ENCODE measurements at regions not wholly inside any gene's neighbourhood (a gene's known extent, or its start where the extent isn't known, plus 50 kb on each side); places are given as distances from the start of the nearest gene placed in this dataset.
"Not testable (repeated sequence)": the region's sequence is repeated elsewhere in the genome, so short reads cannot be mapped to it uniquely, and the experiment has no call there.

GRCh38 chr20:57104651-57105204 is 161.7 kb downstream of the BMP7 start:
- DNase-seq (ENCODE audit: low spot score) = no peak

GRCh38 chr20:57106030-57106682 is 160.3 kb downstream of the BMP7 start:
- DNase-seq (ENCODE audit: low spot score) = no peak

GRCh38 chr20:57106692-57107091 is 159.7 kb downstream of the BMP7 start:
- DNase-seq (ENCODE audit: low spot score) = no peak

- DNase-seq (ENCODE audit: low spot score) = no peak
Observed at GRCh38 chr20:57107208-57107607, 159.2 kb downstream of the BMP7 start.

GRCh38 chr20:57108218-57108617 is 158.2 kb downstream of the BMP7 start:
- no peak for DNase-seq (ENCODE audit: low spot score)

GRCh38 chr20:57108742-57109570 is 157.5 kb downstream of the BMP7 start:
- DNase-seq (ENCODE audit: low spot score) = no peak

- no peak for DNase-seq (ENCODE audit: low spot score)
Observed at GRCh38 chr20:57109571-57109953, 156.9 kb downstream of the BMP7 start.

- not testable (repeated sequence) for DNase-seq (ENCODE audit: low spot score)
Observed at GRCh38 chr20:57110121-57111027, 156.1 kb downstream of the BMP7 start.

GRCh38 chr20:57111028-57111373 is 155.4 kb downstream of the BMP7 start:
- DNase-seq (ENCODE audit: low spot score) = no peak

- no peak for DNase-seq (ENCODE audit: low spot score)
Observed at GRCh38 chr20:57112448-57112847, 154.0 kb downstream of the BMP7 start.

GRCh38 chr20:57114290-57115005 is 152.0 kb downstream of the BMP7 start:
- no peak for DNase-seq (ENCODE audit: low spot score)

- no peak for DNase-seq (ENCODE audit: low spot score)
Observed at GRCh38 chr20:57117296-57117695, 149.1 kb downstream of the BMP7 start.

- DNase-seq (ENCODE audit: low spot score) = no peak
Observed at GRCh38 chr20:57118107-57118769, 148.2 kb downstream of the BMP7 start.

Measured in LoVo (cell line).